HG02588 (cell line): ENCODE measurements at regions not wholly inside any gene's neighbourhood (a gene's known extent, or its start where the extent isn't known, plus 50 kb on each side); places are given as distances from the start of the nearest gene placed in this dataset.

ENCODE experiments used
- ATAC-seq: cut with Tn5 transposase; IDR thresholded peaks from one replicate; pipeline ENCODE4 v1.9.1; 2021; ENCODE audit warnings: mild to moderate bottlenecking, moderate library complexity; ENCODE audit not compliant: unreplicated experiment

GRCh38 chr3:72594615-72595215 is 253.5 kb downstream of the SHQ1 start:
- ATAC-seq: no peak

- no peak for ATAC-seq
These were observed 254.3 kb downstream of the SHQ1 start for GRCh38 chr3:72593881-72594397.

DNA sequence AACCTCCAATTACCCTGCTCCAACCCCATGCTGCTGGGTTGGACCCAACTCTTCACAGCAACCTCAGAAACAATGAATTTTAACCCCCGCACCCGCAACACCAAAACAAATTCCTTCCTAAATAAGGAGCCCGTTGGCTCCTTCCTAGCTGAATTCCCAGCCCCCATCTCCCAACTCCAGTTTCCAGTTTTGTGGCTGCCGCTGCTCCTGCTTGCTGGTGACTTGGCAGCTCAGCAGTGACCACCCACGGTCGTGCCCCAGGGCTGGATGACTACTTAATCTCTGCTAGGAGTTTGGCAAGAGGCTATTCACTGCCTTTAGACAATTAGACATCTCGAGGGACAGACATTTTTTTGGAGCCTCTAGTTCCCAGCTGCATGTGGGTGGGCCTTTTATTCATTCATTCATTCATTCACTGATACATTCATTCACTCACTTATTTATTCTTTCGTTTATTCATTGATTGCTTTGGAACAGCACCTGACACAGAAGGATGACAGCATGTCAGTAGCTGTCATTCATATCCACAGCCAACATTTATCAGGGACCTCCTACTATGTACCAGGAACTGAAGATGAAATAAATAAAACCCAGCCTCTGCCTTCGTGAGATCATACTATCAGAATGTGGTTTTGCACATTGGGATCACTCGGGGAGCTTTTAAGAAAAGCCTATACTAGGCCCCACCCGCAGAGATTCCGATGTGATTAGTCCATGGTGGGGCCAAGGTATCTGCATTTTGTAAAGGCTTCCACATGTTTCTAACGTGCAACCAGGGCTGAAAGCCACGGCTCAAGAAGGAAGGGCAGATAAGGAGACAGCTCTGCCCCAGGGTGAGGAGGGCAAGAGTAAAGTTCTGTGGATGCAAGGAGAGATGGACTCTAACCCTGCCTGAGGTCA is 256.5 kb downstream of the SHQ1 start:
- ATAC-seq: no peak

GRCh38 chr3:72590732-72591221 is 257.5 kb downstream of the SHQ1 start:
- no peak for ATAC-seq

- ATAC-seq: no peak
These were observed 261.0 kb downstream of the SHQ1 start for GRCh38 chr3:72587282-72587681.

- ATAC-seq: no peak
These were observed 261.6 kb downstream of the SHQ1 start for GRCh38 chr3:72586694-72587093.

DNA sequence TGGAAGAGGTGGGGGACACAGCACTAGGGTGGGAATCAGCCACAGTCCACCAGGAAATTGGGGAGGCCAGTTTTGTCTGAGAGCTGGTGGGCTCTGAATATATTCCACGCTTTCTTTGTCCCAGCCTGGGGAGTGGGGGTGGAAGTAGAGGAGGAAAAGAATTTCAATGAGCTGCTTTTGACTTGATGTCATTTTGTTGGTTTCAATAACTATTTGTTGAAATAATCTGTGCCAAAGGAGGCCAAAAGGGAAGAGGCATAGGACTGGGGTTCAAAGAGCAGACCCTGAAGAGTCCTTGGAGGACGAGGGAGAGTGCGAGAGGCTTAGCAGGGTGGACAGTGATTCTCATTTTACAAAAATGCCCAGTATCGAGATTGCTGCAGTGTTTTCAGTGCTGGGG is 262.3 kb downstream of the SHQ1 start:
- no peak for ATAC-seq

DNA sequence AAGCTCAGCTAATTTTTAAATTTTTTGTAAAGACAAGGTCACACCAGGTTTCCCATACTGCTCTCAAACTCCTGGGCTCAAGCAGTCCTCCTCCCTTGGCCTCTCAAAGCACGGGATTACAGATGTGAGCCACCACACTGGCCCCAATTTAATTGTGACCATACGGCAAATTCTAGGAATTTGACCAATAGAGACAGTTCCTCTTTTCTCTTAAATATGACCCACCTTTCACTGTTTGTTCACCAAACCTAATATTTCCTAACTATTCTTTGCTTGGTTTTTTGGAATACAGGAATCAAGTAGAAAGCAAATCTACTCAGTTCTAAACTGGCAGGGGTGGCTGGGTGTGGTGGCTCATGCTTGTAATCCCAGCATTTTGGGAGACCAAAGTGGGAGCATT is 264.0 kb downstream of the SHQ1 start:
- no peak for ATAC-seq

DNA sequence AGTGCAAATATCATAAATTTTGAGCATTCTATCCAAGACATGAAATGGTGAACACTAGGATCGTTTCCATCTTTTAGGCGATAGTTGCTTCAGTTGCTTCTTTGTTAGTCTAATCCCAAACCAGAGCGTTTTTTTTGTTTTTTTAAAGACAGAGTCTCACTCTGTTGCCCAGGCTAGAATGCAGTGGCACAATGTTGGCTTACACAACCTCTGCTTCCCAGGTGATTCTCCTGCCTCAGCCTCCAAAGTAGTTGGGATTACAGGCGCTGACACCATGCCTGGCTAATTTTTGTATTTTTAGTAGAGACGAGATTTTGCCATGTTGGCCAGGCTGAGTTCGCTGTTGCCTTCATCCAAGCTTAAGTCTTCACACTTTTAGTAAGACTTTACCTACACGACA is 265.3 kb downstream of the SHQ1 start:
- no peak for ATAC-seq

DNA sequence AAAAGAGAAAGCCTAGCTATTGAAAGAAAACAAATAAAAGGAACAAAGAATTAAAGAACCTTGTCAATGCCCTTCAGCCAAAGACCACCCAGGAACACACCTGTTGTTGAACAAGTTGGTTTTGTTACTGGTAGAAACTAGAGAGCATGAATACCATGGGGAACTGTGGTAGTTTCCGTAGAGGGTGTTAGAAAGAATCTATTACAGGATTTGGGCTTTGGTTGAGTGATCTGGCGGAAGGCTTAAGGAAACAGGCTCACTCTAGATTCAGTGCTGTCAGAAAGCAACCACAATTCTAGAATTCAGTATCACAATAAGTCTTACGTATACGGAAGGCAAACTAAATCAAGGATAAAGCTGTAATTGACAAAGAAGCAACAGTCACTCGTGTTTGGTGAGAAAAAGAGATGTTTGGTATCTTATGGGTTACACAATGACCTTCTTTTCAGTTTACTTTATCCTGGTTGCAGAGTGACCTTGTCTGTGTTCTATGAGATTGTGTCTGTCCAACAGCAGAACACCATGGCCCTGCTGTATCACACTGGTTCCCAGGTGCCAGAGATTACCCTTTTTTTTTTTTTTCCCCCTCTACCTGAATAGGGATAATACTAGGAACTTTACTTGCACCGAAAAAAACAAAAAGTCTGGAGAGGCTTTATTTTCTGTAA is 265.9 kb downstream of the SHQ1 start:
- peak; percentile 96 for ATAC-seq

- ATAC-seq: no peak
These were observed 267.3 kb downstream of the SHQ1 start for GRCh38 chr3:72580900-72581299.

GRCh38 chr3:72580246-72580756 is 267.9 kb downstream of the SHQ1 start:
- ATAC-seq: no peak

- no peak for ATAC-seq
These were observed 268.5 kb downstream of the SHQ1 start for GRCh38 chr3:72579581-72580245.

GRCh38 chr3:72579191-72579580 is 269.1 kb downstream of the SHQ1 start:
- no peak for ATAC-seq

- no peak for ATAC-seq
These were observed 271.1 kb downstream of the SHQ1 start for GRCh38 chr3:72577190-72577589.

DNA sequence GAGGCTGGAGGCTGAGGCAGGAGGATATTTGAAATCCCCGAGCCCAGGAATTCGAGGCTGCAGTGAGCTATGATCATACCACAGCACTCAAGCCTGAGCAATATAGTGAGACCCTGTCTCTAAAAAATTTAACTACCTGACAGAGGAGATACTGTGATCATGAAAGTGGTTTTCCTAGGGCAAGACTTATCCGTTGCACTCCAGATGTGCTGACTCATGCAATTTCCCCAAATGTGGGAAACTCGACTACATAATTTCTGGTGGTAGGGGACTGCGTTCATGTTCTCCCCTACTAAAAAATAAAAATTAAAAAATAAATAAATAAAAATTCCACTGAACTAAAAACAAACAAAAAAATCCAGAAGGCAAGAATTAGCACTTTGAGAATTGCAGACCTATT is 271.7 kb downstream of the SHQ1 start:
- no peak for ATAC-seq

- ATAC-seq: no peak
These were observed 274.1 kb downstream of the SHQ1 start for GRCh38 chr3:72574144-72574543.

- ATAC-seq: no peak
These were observed 275.2 kb downstream of the SHQ1 start for GRCh38 chr3:72573051-72573450.

- no peak for ATAC-seq
These were observed 275.7 kb downstream of the SHQ1 start for GRCh38 chr3:72572489-72573007.

- ATAC-seq: no peak
These were observed 276.6 kb downstream of the SHQ1 start for GRCh38 chr3:72571638-72572114.
